HG03571 (cell line): ENCODE measurements at regions not wholly inside any gene's neighbourhood (a gene's known extent, or its start where the extent isn't known, plus 50 kb on each side); places are given as distances from the start of the nearest gene placed in this dataset.
"Not testable (repeated sequence)": the region's sequence is repeated elsewhere in the genome, so short reads cannot be mapped to it uniquely, and the experiment has no call there.

Experiments used
- ATAC-seq: cut with Tn5 transposase; IDR thresholded peaks from one replicate; pipeline ENCODE4 v1.9.1; 2021; ENCODE audit not compliant: unreplicated experiment

DNA sequence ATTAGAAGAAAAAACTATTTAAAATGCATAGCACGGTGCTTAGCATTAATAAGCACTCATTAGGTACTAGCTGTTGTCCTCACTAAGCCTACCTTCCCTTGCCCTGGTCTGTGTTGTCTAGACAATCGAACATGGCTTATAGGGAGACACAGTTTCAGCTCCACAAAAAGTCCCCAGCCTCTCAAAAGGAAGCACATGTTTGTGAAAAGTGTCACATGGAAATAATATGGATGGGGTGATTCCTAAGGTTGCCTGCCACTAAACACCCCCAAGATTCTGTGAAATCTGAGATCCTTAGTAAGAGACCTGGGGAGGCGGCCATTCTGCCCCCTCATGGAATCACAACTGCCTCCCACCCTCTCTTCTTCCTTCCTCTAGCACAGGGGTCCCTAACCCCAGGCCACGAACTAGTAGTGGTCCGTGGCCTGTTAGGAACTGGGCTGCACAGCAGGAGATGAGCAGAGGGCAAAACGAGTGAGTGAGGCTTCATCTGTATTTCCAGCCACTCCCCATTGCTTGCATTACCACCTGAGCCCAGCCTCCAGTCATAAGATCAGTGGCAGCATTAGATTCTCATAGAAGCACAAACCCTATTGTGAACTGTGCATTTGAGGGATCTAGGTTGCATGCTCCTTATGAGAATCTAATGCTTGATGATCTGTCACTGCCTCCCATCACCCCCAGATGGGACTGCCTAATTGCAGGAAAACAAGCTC is 59.6 kb upstream of the NDUFV2 start:
- ATAC-seq, result no peak

DNA sequence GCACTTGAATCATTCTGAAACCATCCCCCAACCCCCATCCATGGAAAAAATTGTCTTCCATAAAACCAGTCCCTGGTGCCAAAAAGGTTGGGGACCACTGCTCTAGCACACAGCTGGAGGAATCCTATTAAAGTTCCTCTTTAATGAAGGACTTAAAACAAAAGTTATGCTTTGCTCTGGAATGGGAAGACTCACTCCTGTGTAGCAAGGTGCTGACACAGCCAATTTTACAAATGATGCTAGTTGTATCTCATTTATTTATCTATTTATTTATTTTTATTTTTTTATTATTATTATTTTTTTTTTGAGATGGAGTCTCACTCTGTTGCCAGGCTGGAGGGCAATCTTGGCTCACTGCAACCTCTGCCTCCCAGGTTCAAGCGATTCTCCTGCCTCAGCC is 58.9 kb upstream of the NDUFV2 start:
- ATAC-seq, result no peak

DNA sequence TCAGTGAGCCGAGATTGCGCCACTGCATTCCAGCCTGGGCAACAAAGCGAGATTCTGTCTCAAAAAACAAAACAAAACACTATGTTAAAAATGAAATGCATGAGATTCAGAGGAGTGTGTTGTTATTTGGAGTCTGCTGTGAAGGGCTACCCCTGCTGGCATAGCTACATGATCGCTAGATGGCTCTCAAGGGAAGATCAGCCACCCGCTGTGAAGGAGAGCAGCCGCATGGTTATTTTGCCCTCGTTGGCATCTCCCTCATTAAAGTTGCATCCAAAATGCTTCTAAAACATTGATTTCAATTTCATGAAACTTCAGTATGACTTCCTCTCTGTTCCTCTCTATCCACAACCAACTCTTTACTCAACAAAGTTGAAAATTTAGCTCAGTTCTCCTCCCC is 54.8 kb upstream of the NDUFV2 start:
- no peak for ATAC-seq

DNA sequence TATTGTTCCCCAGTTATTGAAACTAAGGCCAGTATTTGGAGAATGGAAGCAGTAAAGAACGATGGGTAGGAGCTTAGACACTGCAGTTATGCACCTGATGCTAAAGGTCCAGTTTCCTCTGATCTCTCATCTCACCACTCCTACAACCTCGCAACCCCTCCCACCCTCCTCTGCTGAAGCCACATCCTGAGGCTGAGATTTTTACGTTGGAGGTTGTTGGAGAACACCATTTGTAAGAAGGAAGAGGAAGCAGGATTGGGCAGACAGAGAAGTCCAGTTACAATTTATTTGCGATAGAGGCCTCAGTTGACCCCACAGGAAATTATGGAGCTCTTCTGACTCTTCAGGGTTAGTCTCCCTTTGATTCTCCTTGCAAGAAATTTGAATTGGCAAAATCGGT is 54.3 kb upstream of the NDUFV2 start:
- ATAC-seq, result no peak

DNA sequence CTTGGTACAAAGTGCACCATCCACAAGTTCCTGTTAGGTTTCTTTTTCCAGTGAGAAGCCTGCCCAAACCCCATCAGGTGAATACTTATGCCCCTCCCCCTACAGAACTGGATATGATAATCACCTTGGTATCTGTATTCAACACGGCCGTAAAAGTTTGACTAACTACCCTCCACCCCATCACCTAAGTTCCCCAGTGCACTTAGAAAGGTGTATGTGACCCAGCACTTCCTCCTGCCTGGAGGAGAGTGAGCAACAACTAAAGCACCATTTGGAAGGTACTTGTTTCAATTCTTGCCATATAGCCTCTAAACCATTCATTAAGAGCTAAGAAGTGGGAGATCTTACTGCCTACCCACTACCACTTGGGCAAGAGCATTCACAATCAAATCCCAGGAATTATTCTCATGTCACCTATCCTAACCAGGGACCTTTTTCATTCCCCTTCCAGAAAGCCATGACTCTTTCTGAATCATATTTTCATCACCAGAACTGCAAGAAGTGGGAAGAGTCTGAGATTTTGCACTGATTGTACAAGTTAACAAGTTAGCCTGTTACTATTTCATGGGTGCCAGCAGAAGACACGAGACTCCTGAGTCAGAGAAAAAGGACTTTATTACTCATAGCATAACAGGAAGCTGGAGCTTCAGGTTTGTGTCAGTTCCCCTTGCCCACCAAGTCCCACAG is 53.5 kb upstream of the NDUFV2 start:
- no peak for ATAC-seq

DNA sequence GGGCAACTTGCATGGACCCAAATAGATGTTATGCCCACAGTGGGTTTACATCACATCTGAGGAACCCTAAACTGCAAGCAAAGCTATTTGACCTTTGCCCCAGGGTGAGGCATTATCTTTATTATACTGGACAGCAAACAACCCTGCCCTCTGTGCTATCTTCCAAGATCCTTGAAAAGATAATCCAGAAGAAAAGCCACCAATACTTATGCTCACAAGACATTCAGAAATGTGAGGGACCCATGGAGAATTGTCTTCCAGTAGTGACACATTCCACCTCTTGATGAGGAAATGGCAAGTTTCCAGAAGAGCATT is 53.0 kb upstream of the NDUFV2 start:
- no peak for ATAC-seq

DNA sequence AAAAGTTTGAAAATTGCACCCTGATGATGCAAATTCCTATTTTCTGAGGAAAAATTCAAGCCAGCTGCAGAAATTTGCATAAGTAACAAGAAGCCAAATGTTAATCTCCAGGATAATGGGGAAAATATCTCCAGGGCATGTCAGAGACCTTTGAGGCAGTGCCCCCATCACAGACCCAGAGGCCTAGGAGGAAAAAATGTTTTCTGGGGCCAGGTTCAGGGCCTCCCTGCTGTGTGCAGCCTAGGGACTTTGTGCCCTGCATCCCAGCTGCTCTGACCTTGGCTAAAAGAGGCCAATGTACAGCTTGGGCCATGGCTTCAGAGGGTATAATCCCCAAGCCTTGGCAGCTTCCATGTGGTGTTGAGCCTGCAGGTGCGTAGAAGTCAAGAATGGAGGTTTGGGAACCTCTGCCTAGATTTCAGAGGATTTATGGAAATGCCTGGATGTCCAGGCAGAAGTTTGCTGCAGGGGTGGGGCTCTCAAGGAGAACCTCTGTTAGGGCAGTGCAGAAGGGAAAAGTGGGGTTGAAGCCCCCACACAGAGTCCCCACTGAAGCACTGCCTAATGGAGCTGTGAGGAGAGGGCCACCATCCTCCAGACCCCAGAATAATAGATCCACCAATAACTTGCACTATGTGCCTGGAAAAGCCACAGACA is 51.7 kb upstream of the NDUFV2 start:
- ATAC-seq, result not testable (repeated sequence)
